ENCODE measurements at regions not wholly inside any gene's neighbourhood (a gene's known extent, or its start where the extent isn't known, plus 50 kb on each side); places are given as distances from the start of the nearest gene placed in this dataset.

GRCh38 chr2:125037135-125037653 is 1012.1 kb downstream of the CNTNAP5 start:
- Histone ChIP-seq H3K27me3 (no peaks in the 10 kb centered on the region), H3K27ac (no peak overlapping the region), H3K4me3 (no peak overlapping the region), H3K9me3 (no peaks in the 10 kb centered on the region), H3K36me3 (no peaks in the 10 kb centered on the region), H3K4me1 (no peaks in the 10 kb centered on the region)
- ATAC-seq (no peak), DNase-seq (no peak)
- no peak for TF ChIP-seq POLR2A (IDR thresholded peaks at IDR 0.05)
- TF ChIP-seq CTCF (IDR thresholded peaks at IDR 0.05 in 4 of 5, conservative IDR thresholded peaks at IDR 0.05 in 1 of 5): no peak
- intact Hi-C loops (cut with DNase I; ENCODE audit: low total_unique reads) (no loop called here), in situ Hi-C loops (cut with MboI; ENCODE audit: low sequenced_read_pairs in 4 of 4) (no loop called here)

GRCh38 chr2:125041846-125042245 is 1016.8 kb downstream of the CNTNAP5 start:
- intact Hi-C loops (cut with DNase I; ENCODE audit: low total_unique reads): no loop called here
- no peaks in the 10 kb centered on the region for H3K4me1 ChIP-seq
- H3K9me3 ChIP-seq: no peaks in the 10 kb centered on the region
- no peak for ATAC-seq
- in situ Hi-C loops (cut with MboI; ENCODE audit: low sequenced_read_pairs in 4 of 4): no loop called here
- TF ChIP-seq CTCF (IDR thresholded peaks at IDR 0.05 in 4 of 5, conservative IDR thresholded peaks at IDR 0.05 in 1 of 5) (no peak), POLR2A (IDR thresholded peaks at IDR 0.05) (no peak)
- no peaks in the 10 kb centered on the region for H3K27me3 ChIP-seq
- no peak for DNase-seq
- H3K4me3 ChIP-seq: no peak overlapping the region
- H3K36me3 ChIP-seq: no peaks in the 10 kb centered on the region
- H3K27ac ChIP-seq: no peak overlapping the region

GRCh38 chr2:125042727-125043126 is 1017.6 kb downstream of the CNTNAP5 start:
- intact Hi-C loops (cut with DNase I; ENCODE audit: low total_unique reads) (no loop called here), in situ Hi-C loops (cut with MboI; ENCODE audit: low sequenced_read_pairs in 4 of 4) (no loop called here)
- DNase-seq: no peak
- Histone ChIP-seq H3K9me3 (no peaks in the 10 kb centered on the region), H3K4me1 (no peaks in the 10 kb centered on the region), H3K27ac (no peak overlapping the region), H3K36me3 (no peaks in the 10 kb centered on the region), H3K4me3 (no peak overlapping the region), H3K27me3 (no peaks in the 10 kb centered on the region)
- TF ChIP-seq CTCF (IDR thresholded peaks at IDR 0.05 in 4 of 5, conservative IDR thresholded peaks at IDR 0.05 in 1 of 5): no peak
- TF ChIP-seq POLR2A (IDR thresholded peaks at IDR 0.05): no peak
- ATAC-seq: no peak

- no peak for ATAC-seq
- Histone ChIP-seq H3K27ac (no peak overlapping the region), H3K36me3 (no peaks in the 10 kb centered on the region), H3K4me3 (no peak overlapping the region), H3K4me1 (no peaks in the 10 kb centered on the region), H3K27me3 (no peaks in the 10 kb centered on the region), H3K9me3 (no peaks in the 10 kb centered on the region)
- intact Hi-C loops (cut with DNase I; ENCODE audit: low total_unique reads) (no loop called here), in situ Hi-C loops (cut with MboI; ENCODE audit: low sequenced_read_pairs in 4 of 4) (no loop called here)
- TF ChIP-seq CTCF (IDR thresholded peaks at IDR 0.05 in 4 of 5, conservative IDR thresholded peaks at IDR 0.05 in 1 of 5): no peak
- TF ChIP-seq POLR2A (IDR thresholded peaks at IDR 0.05): no peak
- no peak for DNase-seq
Measured at GRCh38 chr2:125070726-125071505, 1045.8 kb downstream of the CNTNAP5 start.

Measured in gastrocnemius medialis (tissue), 4 donors.